ENCODE measurements at regions not wholly inside any gene's neighbourhood (a gene's known extent, or its start where the extent isn't known, plus 50 kb on each side); places are given as distances from the start of the nearest gene placed in this dataset.

DNA sequence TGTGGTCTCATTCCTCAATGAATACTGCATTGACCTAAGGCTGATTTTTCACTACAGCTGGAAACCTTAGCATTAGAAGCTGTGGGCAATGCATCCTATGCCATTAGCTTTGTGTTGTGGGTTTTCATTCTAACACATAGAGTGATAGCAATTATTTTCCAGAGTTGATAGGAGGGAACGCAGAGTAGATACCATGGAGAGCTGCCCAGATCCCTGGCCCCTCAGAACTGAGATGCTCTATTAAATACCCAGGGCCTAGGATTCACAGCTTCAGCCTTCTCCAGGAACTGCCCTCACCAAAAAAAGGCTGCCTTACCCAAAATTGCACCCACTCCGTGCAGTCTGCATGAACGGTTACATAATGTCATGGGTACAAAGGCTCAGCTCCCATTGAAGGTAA lies 444.4 kb downstream of the SUCLA2 start:
- Histone ChIP-seq H3K4me1 (ENCODE audit: insufficient read depth, poor library complexity, severe bottlenecking) (peaks cover 4% of the 10 kb centered on the region), H3K4me3 (ENCODE audit: severe bottlenecking) (no peak overlapping the region), H3K27me3 (ENCODE audit: insufficient read depth, poor library complexity, severe bottlenecking) (no peaks in the 10 kb centered on the region), H3K27ac (ENCODE audit: poor library complexity, severe bottlenecking) (no peak overlapping the region), H3K9me3 (ENCODE audit: severe bottlenecking) (no peaks in the 10 kb centered on the region), H3K36me3 (ENCODE audit: low read depth) (no peaks in the 10 kb centered on the region)
- DNase-seq (ENCODE audit: low spot score) (no peak), ATAC-seq (ENCODE audit: low read depth) (no peak)
- TF ChIP-seq, protein P1, sequence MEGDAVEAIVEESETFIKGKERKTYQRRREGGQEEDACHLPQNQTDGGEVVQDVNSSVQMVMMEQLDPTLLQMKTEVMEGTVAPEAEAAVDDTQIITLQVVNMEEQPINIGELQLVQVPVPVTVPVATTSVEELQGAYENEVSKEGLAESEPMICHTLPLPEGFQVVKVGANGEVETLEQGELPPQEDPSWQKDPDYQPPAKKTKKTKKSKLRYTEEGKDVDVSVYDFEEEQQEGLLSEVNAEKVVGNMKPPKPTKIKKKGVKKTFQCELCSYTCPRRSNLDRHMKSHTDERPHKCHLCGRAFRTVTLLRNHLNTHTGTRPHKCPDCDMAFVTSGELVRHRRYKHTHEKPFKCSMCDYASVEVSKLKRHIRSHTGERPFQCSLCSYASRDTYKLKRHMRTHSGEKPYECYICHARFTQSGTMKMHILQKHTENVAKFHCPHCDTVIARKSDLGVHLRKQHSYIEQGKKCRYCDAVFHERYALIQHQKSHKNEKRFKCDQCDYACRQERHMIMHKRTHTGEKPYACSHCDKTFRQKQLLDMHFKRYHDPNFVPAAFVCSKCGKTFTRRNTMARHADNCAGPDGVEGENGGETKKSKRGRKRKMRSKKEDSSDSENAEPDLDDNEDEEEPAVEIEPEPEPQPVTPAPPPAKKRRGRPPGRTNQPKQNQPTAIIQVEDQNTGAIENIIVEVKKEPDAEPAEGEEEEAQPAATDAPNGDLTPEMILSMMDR (IDR thresholded peaks at IDR 0.05; ENCODE audit: poor library complexity, severe bottlenecking), result no peak

DNA sequence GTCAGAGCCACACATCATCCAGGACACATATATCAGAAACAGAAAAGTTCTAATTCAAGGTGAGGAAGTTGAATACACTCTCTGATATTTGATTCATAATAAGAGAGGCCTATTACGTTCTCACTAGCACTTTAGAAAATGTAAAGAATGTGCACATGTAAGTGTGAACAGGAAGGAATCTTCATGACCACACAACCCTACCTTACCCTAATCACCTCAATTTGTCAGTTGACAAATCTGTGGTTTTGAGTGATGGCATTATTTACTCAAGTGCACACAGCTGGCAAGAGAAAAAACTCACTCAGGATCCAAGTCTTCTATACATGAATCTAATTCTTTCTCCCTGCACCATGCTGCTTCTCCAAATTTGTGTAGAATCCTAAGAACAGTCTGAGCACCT lies 445.8 kb downstream of the SUCLA2 start:
- TF ChIP-seq, protein P1 (IDR thresholded peaks at IDR 0.05; ENCODE audit: poor library complexity, severe bottlenecking), result no peak
- H3K4me1 ChIP-seq (ENCODE audit: insufficient read depth, poor library complexity, severe bottlenecking), result peaks cover 4% of the 10 kb centered on the region
- ATAC-seq (ENCODE audit: low read depth) (peak; percentile 83), DNase-seq (ENCODE audit: low spot score) (no peak)
- H3K27me3 ChIP-seq (ENCODE audit: insufficient read depth, poor library complexity, severe bottlenecking), result no peaks in the 10 kb centered on the region
- no peak overlapping the region for H3K27ac ChIP-seq (ENCODE audit: poor library complexity, severe bottlenecking)
- no peak overlapping the region for H3K4me3 ChIP-seq (ENCODE audit: severe bottlenecking)
- no peaks in the 10 kb centered on the region for H3K36me3 ChIP-seq (ENCODE audit: low read depth)
- H3K9me3 ChIP-seq (ENCODE audit: severe bottlenecking), result no peaks in the 10 kb centered on the region

DNA sequence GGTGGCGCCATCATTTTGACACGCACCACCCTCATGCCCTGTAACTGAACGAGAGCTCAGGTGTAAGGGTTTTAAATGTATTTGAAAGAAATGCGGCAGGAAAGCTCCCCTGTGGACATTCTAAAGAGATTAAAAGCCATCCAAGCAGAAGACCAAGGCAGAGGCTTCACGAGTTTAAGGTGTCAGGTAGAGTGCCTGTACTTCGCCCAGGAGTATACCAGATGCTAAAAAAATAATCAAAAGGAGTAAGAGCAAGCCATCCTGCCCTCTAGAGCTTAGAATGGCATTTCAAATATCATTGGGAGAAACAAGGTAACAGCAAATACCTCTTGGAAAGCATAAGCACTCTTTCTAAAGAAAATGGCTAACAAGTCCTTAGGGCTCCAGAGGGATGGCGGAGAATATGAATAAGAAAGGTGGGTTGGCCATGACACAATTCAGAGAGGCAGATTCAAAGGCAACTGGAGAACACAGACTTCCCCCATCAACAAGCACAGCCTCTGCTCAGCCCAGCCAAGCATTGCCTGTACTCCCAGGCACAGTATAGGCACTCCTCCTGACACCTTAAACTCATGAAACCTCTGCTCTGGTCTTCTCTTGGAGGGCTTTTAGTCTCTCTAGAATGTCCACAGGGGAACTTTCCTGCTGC lies 447.6 kb downstream of the SUCLA2 start:
- peaks cover 4% of the 10 kb centered on the region for H3K4me1 ChIP-seq (ENCODE audit: insufficient read depth, poor library complexity, severe bottlenecking)
- no peak for ATAC-seq (ENCODE audit: low read depth)
- H3K36me3 ChIP-seq (ENCODE audit: low read depth), result no peaks in the 10 kb centered on the region
- H3K27ac ChIP-seq (ENCODE audit: poor library complexity, severe bottlenecking), result no peak overlapping the region
- H3K9me3 ChIP-seq (ENCODE audit: severe bottlenecking), result no peaks in the 10 kb centered on the region
- no peak overlapping the region for H3K4me3 ChIP-seq (ENCODE audit: severe bottlenecking)
- no peak for DNase-seq (ENCODE audit: low spot score)
- no peaks in the 10 kb centered on the region for H3K27me3 ChIP-seq (ENCODE audit: insufficient read depth, poor library complexity, severe bottlenecking)
- TF ChIP-seq, protein P1 (IDR thresholded peaks at IDR 0.05; ENCODE audit: poor library complexity, severe bottlenecking), result no peak

DNA sequence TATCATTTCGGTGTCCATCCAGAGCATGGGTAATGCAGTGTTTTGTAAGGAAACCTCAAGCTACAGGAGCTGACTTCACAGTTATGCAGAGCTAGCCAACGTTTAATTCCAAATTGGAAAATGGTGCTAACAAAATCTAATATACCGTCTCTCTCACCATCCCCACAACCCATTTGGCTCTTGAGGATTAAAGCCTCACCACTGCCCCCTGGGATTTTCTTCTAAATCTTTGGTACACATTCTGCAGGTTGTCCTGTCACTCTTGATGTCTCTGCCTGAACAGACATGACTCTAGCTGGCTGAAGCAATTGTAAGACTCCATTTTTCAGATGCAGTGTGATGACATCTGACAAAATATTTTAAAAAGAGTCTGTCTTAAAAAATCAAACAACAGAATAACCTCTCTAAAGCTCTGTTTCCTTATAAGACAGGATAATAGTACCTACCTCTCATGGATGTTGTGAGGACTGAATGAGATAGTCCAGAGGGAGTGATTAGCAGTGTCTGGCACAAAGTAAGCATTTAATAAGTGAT lies 451.8 kb downstream of the SUCLA2 start:
- Histone ChIP-seq H3K4me1 (ENCODE audit: insufficient read depth, poor library complexity, severe bottlenecking) (no peaks in the 10 kb centered on the region), H3K4me3 (ENCODE audit: severe bottlenecking) (no peak overlapping the region), H3K27me3 (ENCODE audit: insufficient read depth, poor library complexity, severe bottlenecking) (no peaks in the 10 kb centered on the region), H3K27ac (ENCODE audit: poor library complexity, severe bottlenecking) (no peak overlapping the region), H3K36me3 (ENCODE audit: low read depth) (no peaks in the 10 kb centered on the region), H3K9me3 (ENCODE audit: severe bottlenecking) (no peaks in the 10 kb centered on the region)
- ATAC-seq (ENCODE audit: low read depth) (no peak), DNase-seq (ENCODE audit: low spot score) (no peak)
- TF ChIP-seq, protein P1 (IDR thresholded peaks at IDR 0.05; ENCODE audit: poor library complexity, severe bottlenecking), result no peak

DNA sequence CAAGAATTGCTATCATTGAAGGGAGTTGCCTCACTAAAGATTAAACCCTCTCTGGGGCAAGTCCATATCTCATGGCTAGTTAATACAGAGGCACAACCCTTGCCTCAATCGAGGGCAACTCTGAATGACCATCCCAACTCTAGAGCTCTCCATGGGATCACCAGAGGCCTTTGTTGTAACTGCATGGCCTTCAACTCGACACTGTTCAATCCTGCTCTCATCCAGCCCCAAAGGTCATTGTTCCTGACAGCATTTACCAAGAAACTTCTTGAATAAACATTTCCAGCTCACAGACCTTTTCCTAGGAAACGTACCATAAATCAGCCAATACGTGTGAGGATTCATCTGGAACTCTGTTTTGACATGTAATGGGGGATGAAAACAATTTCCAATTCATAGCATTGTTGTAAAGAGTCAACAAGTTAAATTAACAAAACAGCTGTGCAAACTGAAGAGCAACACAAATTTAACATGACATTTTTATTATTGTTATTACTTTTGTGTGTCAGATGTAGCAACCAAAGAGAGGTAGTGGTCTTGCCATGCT lies 452.7 kb downstream of the SUCLA2 start:
- Histone ChIP-seq H3K9me3 (ENCODE audit: severe bottlenecking) (no peaks in the 10 kb centered on the region), H3K4me3 (ENCODE audit: severe bottlenecking) (no peak overlapping the region), H3K4me1 (ENCODE audit: insufficient read depth, poor library complexity, severe bottlenecking) (no peaks in the 10 kb centered on the region), H3K36me3 (ENCODE audit: low read depth) (no peaks in the 10 kb centered on the region), H3K27ac (ENCODE audit: poor library complexity, severe bottlenecking) (no peak overlapping the region), H3K27me3 (ENCODE audit: insufficient read depth, poor library complexity, severe bottlenecking) (no peaks in the 10 kb centered on the region)
- TF ChIP-seq, protein P1 (IDR thresholded peaks at IDR 0.05; ENCODE audit: poor library complexity, severe bottlenecking), result no peak
- DNase-seq (ENCODE audit: low spot score) (no peak), ATAC-seq (ENCODE audit: low read depth) (no peak)

Measured in RWPE2 (cell line).